BE2C (cell line): ENCODE measurements at regions not wholly inside any gene's neighbourhood (a gene's known extent, or its start where the extent isn't known, plus 50 kb on each side); places are given as distances from the start of the nearest gene placed in this dataset.

ENCODE experiments used
- DNase-seq: peaks from one replicate; pipeline ENCODE4 v3.0.0-alpha.2; 2020
- H3K27me3 ChIP-seq: fragments of 250-450 bp; sonication (Bioruptor Pico); 2 replicates; pipeline ENCODE4 v1.5.1; 2020; ENCODE audit warnings: mild to moderate bottlenecking
- H3K36me3 ChIP-seq: fragments of 250-450 bp; sonication (Bioruptor Pico); 2 replicates; pipeline ENCODE4 v1.5.1; 2020; ENCODE audit warnings: mild to moderate bottlenecking
- H3K4me1 ChIP-seq: fragments of 250-450 bp; sonication (Bioruptor Pico); 2 replicates; pipeline ENCODE4 v1.5.1; 2020
- H3K4me3 ChIP-seq: 2 replicates; pipeline ENCODE4 v1.5.1; 2011; ENCODE audit warnings: low read depth, low read length
- H3K9me3 ChIP-seq: fragments of 250-450 bp; sonication (Bioruptor Pico); 2 replicates; pipeline ENCODE4 v1.5.1; 2020
- CTCF ChIP-seq: IDR thresholded peaks from 2 replicates; pipeline ENCODE4 v1.5.1; 2012; ENCODE audit warnings: mild to moderate bottlenecking, low read depth, low read length

GRCh38 chr13:44756276-44756810, 180.2 kb upstream of the TSC22D1 start:
- no peak overlapping the region for H3K4me3 ChIP-seq
- TF ChIP-seq CTCF = no peak
- no peaks in the 10 kb centered on the region for H3K27me3 ChIP-seq
- H3K4me1 ChIP-seq = peaks cover 8% of the 10 kb centered on the region
- no peaks in the 10 kb centered on the region for H3K9me3 ChIP-seq
- no peak for DNase-seq
- H3K36me3 ChIP-seq = no peaks in the 10 kb centered on the region

DNA sequence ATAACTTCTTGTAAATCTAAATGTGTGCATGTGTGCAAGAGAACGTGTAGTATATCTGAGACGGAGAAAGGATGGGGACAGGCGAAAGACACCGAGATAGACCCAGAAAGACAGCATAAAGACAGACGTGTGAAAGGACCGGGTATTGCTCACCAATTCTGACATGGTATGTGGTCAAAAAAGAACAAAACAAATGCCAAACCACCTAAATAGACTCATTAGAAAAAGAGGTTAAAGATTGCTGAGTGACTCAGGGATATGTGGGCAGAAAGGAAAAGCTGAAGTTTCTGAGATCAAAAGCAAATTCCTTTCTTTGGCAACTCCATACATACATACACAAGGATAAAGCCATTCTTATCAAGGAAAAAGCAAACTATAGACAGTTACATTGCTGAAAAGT, 179.7 kb upstream of the TSC22D1 start:
- H3K27me3 ChIP-seq = no peaks in the 10 kb centered on the region
- no peak for TF ChIP-seq CTCF
- no peaks in the 10 kb centered on the region for H3K9me3 ChIP-seq
- no peak overlapping the region for H3K4me3 ChIP-seq
- H3K36me3 ChIP-seq = no peaks in the 10 kb centered on the region
- peaks cover 8% of the 10 kb centered on the region for H3K4me1 ChIP-seq
- no peak for DNase-seq

DNA sequence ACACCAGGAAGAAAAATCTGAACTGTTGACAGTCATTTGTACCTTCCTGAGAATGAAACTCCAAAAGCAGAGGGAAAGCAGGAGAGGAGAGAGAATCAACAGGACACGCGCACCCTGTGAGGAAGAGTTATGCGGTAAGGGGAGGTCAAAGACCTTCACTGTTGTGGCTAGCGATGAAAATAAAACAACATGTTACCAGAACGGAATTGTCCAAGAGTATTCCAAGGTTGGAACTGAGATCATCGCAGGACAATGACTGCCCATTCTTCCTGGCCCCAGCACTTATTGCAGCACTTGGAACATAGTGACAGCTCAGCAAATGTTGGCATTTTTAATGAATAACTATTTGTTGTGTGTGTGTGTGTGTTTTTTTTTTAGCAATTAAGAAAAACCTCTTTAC, 176.0 kb upstream of the TSC22D1 start:
- peaks cover 8% of the 10 kb centered on the region for H3K4me1 ChIP-seq
- H3K9me3 ChIP-seq = no peaks in the 10 kb centered on the region
- H3K27me3 ChIP-seq = no peaks in the 10 kb centered on the region
- DNase-seq = no peak
- H3K36me3 ChIP-seq = no peaks in the 10 kb centered on the region
- no peak overlapping the region for H3K4me3 ChIP-seq
- TF ChIP-seq CTCF = no peak

DNA sequence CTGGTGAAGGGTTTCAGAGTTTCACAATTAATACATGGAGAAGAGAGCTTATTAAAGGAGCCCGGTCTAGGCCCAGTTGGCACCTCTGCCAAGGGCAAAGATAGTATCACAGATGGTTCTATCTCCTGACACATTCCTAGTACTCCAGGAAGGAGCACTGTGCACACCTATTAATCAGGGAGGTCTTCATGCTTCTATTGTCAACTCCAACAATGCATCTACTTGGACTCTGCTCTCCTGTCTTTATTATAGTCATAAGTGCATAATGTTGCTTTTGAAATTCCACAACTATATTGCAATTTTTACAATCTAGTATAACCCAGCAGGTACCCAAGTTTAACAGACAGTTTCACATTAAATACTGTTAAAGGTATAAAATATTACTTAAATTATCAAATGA, 174.5 kb upstream of the TSC22D1 start:
- Histone ChIP-seq H3K27me3 (no peaks in the 10 kb centered on the region), H3K4me3 (no peak overlapping the region), H3K4me1 (no peaks in the 10 kb centered on the region), H3K36me3 (no peaks in the 10 kb centered on the region), H3K9me3 (no peaks in the 10 kb centered on the region)
- no peak for TF ChIP-seq CTCF
- no peak for DNase-seq

DNA sequence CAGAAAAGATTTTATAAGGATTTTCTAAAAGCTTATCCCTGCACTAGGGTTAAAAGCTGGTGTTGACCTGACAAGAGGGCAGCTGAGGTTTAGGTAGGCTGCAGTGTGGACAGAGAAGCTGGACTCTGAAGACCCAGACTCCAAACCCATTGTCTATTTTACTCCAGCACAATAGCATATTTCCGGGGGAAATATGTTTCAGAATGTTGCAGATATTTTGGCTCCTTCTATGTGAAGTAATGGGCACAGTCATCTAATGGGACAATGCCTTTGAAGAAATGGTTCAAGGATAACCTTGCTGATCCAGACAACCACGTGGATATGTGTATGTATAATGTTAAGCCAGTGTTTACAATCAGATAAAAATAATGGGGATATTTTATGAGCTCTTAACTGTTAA, 173.8 kb upstream of the TSC22D1 start:
- no peak for DNase-seq
- Histone ChIP-seq H3K27me3 (no peaks in the 10 kb centered on the region), H3K9me3 (no peaks in the 10 kb centered on the region), H3K4me3 (no peak overlapping the region), H3K36me3 (no peaks in the 10 kb centered on the region), H3K4me1 (no peaks in the 10 kb centered on the region)
- no peak for TF ChIP-seq CTCF

- DNase-seq = no peak
- H3K4me1 ChIP-seq = no peaks in the 10 kb centered on the region
- no peak for TF ChIP-seq CTCF
These were observed 172.3 kb upstream of the TSC22D1 start for GRCh38 chr13:44748439-44748838.

More at GRCh38 chr13:44748439-44748838, 172.3 kb upstream of the TSC22D1 start:
- Histone ChIP-seq H3K27me3 (no peaks in the 10 kb centered on the region), H3K4me3 (no peak overlapping the region), H3K36me3 (no peaks in the 10 kb centered on the region), H3K9me3 (no peaks in the 10 kb centered on the region)
